HG03159 (cell line): ENCODE measurements at regions not wholly inside any gene's neighbourhood (a gene's known extent, or its start where the extent isn't known, plus 50 kb on each side); places are given as distances from the start of the nearest gene placed in this dataset.

ENCODE experiments used
- ATAC-seq: cut with Tn5 transposase; IDR thresholded peaks from one replicate; pipeline ENCODE4 v1.9.1; 2021; ENCODE audit warnings: mild to moderate bottlenecking, moderate library complexity; ENCODE audit not compliant: unreplicated experiment

GRCh38 chrX:4322916-4323315 is 609.5 kb upstream of the PRKX start:
- ATAC-seq, result no peak

GRCh38 chrX:4320436-4320947 is 607.0 kb upstream of the PRKX start:
- no peak for ATAC-seq

GRCh38 chrX:4315891-4316290 is 602.4 kb upstream of the PRKX start:
- no peak for ATAC-seq

GRCh38 chrX:4314586-4314985 is 601.1 kb upstream of the PRKX start:
- ATAC-seq, result no peak

- no peak for ATAC-seq
Measured at GRCh38 chrX:4277122-4277521, 563.7 kb upstream of the PRKX start.

GRCh38 chrX:4268676-4269075 is 555.2 kb upstream of the PRKX start:
- ATAC-seq, result no peak

GRCh38 chrX:4265036-4265435 is 551.6 kb upstream of the PRKX start:
- no peak for ATAC-seq

- no peak for ATAC-seq
Measured at GRCh38 chrX:4263030-4263803, 549.8 kb upstream of the PRKX start.

GRCh38 chrX:4253092-4253491 is 539.6 kb upstream of the PRKX start:
- no peak for ATAC-seq

- ATAC-seq, result no peak
Measured at GRCh38 chrX:4249401-4249800, 536.0 kb upstream of the PRKX start.

- ATAC-seq, result no peak
Measured at GRCh38 chrX:4243759-4244158, 530.3 kb upstream of the PRKX start.

- ATAC-seq, result no peak
Measured at GRCh38 chrX:4240541-4241194, 527.2 kb upstream of the PRKX start.

- ATAC-seq, result no peak
Measured at GRCh38 chrX:4239650-4240540, 526.4 kb upstream of the PRKX start.

- ATAC-seq, result no peak
Measured at GRCh38 chrX:4238916-4239315, 525.5 kb upstream of the PRKX start.

- ATAC-seq, result no peak
Measured at GRCh38 chrX:4225086-4225485, 511.6 kb upstream of the PRKX start.

GRCh38 chrX:4206941-4207340 is 493.5 kb upstream of the PRKX start:
- no peak for ATAC-seq

- no peak for ATAC-seq
Measured at GRCh38 chrX:4197971-4198370, 484.5 kb upstream of the PRKX start.

- no peak for ATAC-seq
Measured at GRCh38 chrX:4193500-4194155, 480.2 kb upstream of the PRKX start.

GRCh38 chrX:4186331-4186730 is 472.9 kb upstream of the PRKX start:
- ATAC-seq, result no peak

GRCh38 chrX:4185086-4185485 is 471.6 kb upstream of the PRKX start:
- no peak for ATAC-seq

- ATAC-seq, result no peak
Measured at GRCh38 chrX:4182408-4182806, 469.0 kb upstream of the PRKX start.
